ENCODE measurements at regions not wholly inside any gene's neighbourhood (a gene's known extent, or its start where the extent isn't known, plus 50 kb on each side); places are given as distances from the start of the nearest gene placed in this dataset.
"Not testable (repeated sequence)": the region's sequence is repeated elsewhere in the genome, so short reads cannot be mapped to it uniquely, and the experiment has no call there.

DNA sequence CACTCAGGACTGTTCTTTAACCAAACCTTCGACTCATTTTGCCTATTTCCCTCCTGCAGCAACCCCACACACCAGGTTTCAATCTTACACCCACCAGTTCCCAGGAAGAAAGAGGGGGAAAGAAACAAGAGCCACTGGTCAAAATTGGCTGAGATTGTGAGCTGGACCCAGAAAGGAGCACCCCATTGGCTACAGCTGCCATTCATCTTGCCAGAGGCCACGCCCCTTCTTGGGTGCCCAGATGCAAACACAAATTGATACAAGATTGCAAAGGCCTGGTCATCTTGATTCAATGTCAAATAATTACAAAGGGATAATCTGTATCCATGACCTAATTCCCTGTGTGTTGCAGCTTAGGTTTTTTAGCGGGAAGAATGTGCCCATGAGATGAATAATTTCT is 258.4 kb downstream of the LIG4 start:
- H3K27me3 Mint-ChIP-seq (ENCODE audit: low read depth) = no peaks in the 10 kb centered on the region
- H3K4me3 Mint-ChIP-seq = no peak overlapping the region
- H3K4me1 Mint-ChIP-seq (ENCODE audit: low read depth) = no peaks in the 10 kb centered on the region
- no peak overlapping the region for H3K27ac Mint-ChIP-seq
- H3K36me3 Mint-ChIP-seq (ENCODE audit: low read depth) = no peaks in the 10 kb centered on the region
- H3K9me3 Mint-ChIP-seq = peaks cover 2% of the 10 kb centered on the region

DNA sequence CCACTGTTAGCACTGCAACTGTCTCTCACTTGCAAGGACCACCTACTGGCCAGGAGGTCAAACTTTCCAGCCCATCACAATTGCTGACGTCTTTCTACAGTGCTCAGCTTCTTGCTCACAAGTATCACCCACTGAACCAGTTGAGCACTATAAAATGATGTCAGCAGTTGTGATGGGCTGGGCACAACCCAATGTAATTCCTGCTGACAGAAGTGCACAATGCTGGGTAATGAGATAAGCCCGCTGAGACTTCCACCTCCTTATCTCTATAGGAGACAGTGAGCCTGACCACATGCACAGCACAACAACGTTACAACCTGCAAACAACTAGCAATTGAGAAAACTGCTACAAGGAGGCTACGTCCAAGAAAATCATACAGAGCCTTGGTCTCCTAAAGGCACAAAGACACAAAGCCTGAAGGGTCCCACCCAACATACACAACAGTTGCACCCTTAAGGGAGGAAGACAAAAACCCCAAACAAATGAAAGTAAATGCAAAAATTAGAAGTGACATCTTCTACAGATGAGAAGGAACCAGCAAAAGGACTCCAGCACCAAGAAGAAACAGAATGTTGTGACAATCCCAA is 273.2 kb downstream of the LIG4 start:
- no peaks in the 10 kb centered on the region for H3K4me1 Mint-ChIP-seq (ENCODE audit: low read depth)

DNA sequence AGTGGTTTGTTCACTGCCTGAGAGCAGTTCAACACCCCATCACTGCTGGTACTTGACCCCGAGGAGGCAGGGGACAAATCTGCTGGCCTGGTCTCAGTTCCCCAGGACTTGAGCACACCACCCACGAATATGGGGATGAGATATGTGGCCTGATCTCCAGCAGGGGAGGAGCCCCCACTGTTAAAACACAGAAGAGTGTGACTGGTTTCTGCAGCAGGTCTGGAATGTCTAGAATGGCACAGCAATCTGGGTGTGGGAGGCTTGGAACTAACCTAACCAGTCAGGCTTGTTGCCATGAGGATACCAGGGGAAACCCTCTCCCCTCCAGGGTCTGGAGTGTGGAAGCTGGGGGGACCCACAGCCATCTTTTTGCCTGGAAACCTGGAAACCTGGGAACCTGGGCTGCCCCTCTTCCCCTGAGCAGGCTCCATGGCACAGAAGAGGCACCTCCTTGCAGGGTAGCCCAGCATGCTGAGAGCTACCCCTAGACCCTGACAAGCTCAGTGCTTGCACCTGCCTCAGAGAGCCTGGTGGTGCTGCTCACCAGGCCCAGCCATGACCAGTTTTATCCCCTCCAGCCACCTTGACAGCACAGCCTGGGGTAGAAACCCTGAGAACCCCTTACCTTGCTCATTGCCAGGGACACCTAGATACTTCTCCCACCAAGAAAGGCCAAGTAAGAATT is 273.8 kb downstream of the LIG4 start:
- Mint-ChIP-seq H3K4me3 (no peak overlapping the region), H3K27me3 (ENCODE audit: low read depth) (no peaks in the 10 kb centered on the region), H3K27ac (no peak overlapping the region), H3K4me1 (ENCODE audit: low read depth) (no peaks in the 10 kb centered on the region), H3K9me3 (peaks cover 6% of the 10 kb centered on the region), H3K36me3 (ENCODE audit: low read depth) (no peaks in the 10 kb centered on the region)

More for the DNA sequence above, 273.2 kb downstream of the LIG4 start:
- peaks cover 6% of the 10 kb centered on the region for H3K9me3 Mint-ChIP-seq
- H3K27me3 Mint-ChIP-seq (ENCODE audit: low read depth) = no peaks in the 10 kb centered on the region
- no peak overlapping the region for H3K27ac Mint-ChIP-seq
- no peaks in the 10 kb centered on the region for H3K36me3 Mint-ChIP-seq (ENCODE audit: low read depth)
- no peak overlapping the region for H3K4me3 Mint-ChIP-seq

DNA sequence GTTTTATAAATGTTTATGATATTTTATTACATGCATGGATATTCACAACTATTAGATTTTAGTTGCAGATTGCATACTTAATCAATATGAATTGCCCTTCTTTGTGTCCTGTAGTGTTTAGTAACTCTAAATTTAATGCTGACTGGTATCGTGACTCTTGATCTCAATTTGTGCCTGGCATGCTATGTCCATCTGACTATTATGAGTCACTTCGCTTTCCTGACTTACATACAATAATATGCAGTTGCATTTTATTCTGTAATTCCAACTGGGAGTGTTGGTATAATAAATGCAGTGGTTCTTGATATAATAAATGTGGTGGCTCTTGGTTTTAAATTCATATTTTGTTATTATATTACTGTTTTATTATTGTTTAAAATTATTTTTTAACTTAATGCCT is 277.5 kb downstream of the LIG4 start:
- no peak overlapping the region for H3K4me3 Mint-ChIP-seq
- H3K9me3 Mint-ChIP-seq = peaks cover 6% of the 10 kb centered on the region
- no peaks in the 10 kb centered on the region for H3K27me3 Mint-ChIP-seq (ENCODE audit: low read depth)
- no peaks in the 10 kb centered on the region for H3K4me1 Mint-ChIP-seq (ENCODE audit: low read depth)
- no peak overlapping the region for H3K27ac Mint-ChIP-seq
- no peaks in the 10 kb centered on the region for H3K36me3 Mint-ChIP-seq (ENCODE audit: low read depth)

DNA sequence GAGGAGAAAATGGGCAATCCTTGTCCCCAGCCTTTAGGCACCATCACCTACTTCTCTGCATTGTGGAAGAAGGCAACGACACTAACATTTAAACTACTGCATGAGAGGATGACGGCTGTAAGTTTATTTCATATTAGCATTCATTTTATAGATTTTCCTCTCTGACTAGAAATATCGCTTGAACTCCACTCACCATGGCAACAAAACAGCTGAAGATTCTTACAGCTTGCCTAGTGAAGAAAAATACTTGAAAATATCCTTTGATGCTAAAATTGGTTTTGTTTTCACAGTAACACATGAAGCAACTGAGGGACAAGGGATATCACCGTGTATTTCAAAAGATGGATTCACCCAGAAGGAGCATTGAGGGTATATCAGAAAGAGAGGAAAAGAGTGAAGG is 284.3 kb downstream of the LIG4 start:
- Mint-ChIP-seq H3K27ac (no peak overlapping the region), H3K27me3 (ENCODE audit: low read depth) (no peaks in the 10 kb centered on the region), H3K4me3 (no peak overlapping the region), H3K9me3 (peaks cover 13% of the 10 kb centered on the region), H3K36me3 (ENCODE audit: low read depth) (no peaks in the 10 kb centered on the region), H3K4me1 (ENCODE audit: low read depth) (no peaks in the 10 kb centered on the region)

DNA sequence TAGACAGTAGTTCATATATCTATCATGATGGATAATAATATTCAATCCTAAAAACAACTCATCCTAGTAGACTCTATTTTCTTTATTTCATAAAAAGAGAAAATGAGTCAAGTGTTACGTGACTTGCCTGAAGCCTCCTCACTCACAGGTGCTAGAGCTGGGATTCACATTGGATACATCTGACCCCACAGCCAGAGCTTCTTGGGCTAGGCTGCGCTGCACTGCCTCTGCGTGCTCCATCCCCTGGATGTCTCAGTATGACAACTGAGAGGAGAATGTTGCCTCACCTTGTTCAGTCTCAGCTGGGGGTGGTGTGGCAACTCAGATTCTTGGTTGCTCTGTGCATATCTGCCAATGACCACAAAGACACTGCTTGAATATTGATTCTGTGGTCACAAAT is 286.6 kb downstream of the LIG4 start:
- H3K4me1 Mint-ChIP-seq (ENCODE audit: low read depth) = no peaks in the 10 kb centered on the region
- H3K27ac Mint-ChIP-seq = no peak overlapping the region
- H3K27me3 Mint-ChIP-seq (ENCODE audit: low read depth) = no peaks in the 10 kb centered on the region
- no peak overlapping the region for H3K4me3 Mint-ChIP-seq
- no peaks in the 10 kb centered on the region for H3K36me3 Mint-ChIP-seq (ENCODE audit: low read depth)
- H3K9me3 Mint-ChIP-seq = peaks cover 13% of the 10 kb centered on the region

DNA sequence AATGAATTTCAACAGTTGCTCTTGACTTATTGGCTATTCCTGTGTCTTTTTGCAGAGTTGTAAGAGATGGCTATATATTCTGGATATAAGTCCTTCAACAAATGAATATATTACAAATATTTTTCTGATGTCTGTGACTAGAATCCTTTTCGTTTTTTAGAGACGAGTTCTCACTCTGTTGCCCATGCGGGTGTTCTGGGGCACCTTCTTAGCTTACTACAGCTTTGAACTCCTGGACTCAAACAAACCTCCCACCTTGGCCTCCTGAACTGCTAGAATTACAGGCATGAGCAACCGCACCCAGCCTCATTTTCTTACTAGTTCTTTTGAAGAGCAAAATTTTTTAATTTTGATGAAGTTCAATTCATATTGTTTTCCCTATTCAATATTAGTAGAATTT is 287.8 kb downstream of the LIG4 start:
- H3K27ac Mint-ChIP-seq = no peak overlapping the region
- no peak overlapping the region for H3K4me3 Mint-ChIP-seq
- no peaks in the 10 kb centered on the region for H3K4me1 Mint-ChIP-seq (ENCODE audit: low read depth)
- H3K9me3 Mint-ChIP-seq = peaks cover 13% of the 10 kb centered on the region
- no peaks in the 10 kb centered on the region for H3K36me3 Mint-ChIP-seq (ENCODE audit: low read depth)
- no peaks in the 10 kb centered on the region for H3K27me3 Mint-ChIP-seq (ENCODE audit: low read depth)

DNA sequence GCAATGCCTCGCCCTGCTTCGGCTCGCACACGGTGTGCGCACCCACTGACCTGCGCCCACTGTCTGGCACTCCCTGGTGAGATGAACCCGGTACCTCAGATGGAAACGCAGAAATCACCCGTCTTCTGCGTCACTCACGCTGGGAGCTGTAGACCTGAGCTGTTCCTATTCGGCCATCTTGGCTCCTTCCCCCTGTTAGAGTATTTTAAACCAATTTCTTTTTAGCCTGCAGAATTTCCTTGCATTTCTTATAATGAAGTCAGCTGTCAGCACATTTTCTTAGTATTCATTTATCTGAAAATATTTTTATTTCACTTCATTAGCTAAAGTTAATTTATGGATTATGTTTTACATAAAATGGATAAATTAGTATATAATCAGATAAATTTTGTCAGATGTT is 288.8 kb downstream of the LIG4 start:
- H3K27me3 Mint-ChIP-seq (ENCODE audit: low read depth); H3K4me1 Mint-ChIP-seq (ENCODE audit: low read depth); H3K4me3 Mint-ChIP-seq; H3K36me3 Mint-ChIP-seq (ENCODE audit: low read depth); H3K9me3 Mint-ChIP-seq; H3K27ac Mint-ChIP-seq: not testable (repeated sequence)

DNA sequence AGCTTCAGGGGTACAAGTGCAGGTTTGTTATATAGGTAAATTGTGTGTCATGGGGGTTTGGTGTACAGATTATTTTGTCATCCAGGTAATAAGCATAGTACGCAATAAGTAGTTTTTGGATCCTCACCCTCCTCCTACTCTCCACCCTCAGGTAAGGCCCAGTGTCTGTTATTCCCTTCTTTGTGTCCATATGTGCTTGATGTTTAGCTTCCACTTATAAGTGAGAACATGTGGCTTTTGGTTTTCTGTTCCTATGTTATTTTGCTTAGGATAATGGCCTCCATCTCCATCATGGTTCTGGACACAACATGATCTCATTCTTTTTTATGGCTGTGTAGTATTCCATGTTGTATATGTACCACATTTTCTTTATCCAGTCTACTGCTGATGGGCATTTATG is 298.4 kb downstream of the LIG4 start:
- not testable (repeated sequence) for H3K27ac Mint-ChIP-seq; H3K27me3 Mint-ChIP-seq (ENCODE audit: low read depth); H3K36me3 Mint-ChIP-seq (ENCODE audit: low read depth); H3K4me3 Mint-ChIP-seq; H3K9me3 Mint-ChIP-seq; H3K4me1 Mint-ChIP-seq (ENCODE audit: low read depth)

DNA sequence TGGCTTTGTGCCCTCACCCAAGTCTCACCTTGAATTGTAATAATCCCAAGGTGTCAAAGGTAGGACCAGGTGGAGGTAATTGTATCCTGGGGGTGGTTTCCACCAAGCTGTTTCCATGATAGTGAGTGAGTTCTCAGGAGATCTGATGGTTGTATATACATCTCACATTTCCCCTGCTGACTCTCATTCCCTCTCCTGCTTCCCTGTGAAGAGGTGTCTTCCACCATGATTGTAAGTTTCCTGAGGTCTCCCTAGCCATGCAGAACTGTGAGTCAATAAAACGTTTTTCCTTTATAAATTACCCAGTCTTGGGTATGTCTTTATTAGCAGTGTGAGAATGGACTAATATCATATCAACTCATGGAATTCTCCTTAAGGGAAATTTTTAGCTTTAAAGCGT is 302.6 kb downstream of the LIG4 start:
- no peaks in the 10 kb centered on the region for H3K27me3 Mint-ChIP-seq (ENCODE audit: low read depth)
- H3K27ac Mint-ChIP-seq = no peak overlapping the region
- no peaks in the 10 kb centered on the region for H3K36me3 Mint-ChIP-seq (ENCODE audit: low read depth)
- no peak overlapping the region for H3K4me3 Mint-ChIP-seq
- no peaks in the 10 kb centered on the region for H3K4me1 Mint-ChIP-seq (ENCODE audit: low read depth)
- peaks cover 9% of the 10 kb centered on the region for H3K9me3 Mint-ChIP-seq

DNA sequence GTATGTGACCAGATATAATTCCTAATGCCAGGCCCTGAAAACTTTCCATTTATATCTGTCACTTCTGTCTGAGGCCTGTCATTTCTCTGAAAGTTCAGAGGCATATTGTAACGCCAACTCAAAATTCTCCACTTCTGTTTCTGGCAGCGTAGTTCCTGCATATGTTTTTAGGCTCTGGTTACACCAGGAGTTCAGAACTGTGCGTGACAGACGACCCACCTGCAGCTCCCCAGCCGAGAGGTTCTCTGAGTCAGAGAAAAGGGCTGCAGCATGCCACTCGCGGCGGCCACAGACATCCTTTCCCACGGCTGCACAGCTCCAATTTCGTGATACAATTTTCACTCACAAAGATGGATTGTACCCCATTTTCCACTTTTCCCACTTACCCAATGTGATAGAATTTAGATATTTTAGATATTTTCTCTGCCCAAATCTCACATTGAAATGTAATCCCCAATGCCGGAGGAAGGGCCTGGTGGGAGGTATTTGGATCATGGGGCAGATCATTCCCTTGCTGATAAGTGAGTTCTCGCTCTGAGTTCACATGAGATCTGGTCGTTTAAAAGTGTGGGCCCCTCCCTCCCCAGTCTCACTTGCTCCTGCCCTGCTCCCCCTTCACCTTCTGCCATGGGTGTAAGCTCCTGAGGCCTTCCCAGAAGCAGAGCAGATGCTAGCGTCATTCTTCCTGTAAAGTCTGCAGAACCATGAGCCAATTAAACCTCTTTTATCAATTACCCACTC is 308.1 kb downstream of the LIG4 start:
- no peaks in the 10 kb centered on the region for H3K36me3 Mint-ChIP-seq (ENCODE audit: low read depth)
- H3K27ac Mint-ChIP-seq = no peak overlapping the region
- peaks cover 9% of the 10 kb centered on the region for H3K9me3 Mint-ChIP-seq
- no peaks in the 10 kb centered on the region for H3K4me1 Mint-ChIP-seq (ENCODE audit: low read depth)
- H3K27me3 Mint-ChIP-seq (ENCODE audit: low read depth) = no peaks in the 10 kb centered on the region
- H3K4me3 Mint-ChIP-seq = no peak overlapping the region

DNA sequence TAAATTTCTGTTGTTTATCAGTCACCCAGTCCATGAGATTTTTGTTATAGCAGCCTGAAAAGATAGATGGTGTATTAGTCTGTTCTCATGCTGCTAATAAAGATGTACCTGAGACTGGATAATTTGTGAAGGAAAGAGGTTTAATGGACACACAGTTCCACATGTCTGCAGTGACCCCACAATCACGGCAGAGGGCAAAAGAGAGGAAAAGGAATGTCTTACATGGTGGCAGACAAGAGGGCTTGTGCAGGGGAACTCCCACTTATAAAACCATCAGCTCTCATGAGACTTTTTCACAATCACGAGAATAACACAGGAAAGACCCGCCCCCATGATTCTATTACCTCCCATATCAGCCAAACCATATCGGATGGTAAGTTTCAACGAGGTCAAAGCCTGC is 309.2 kb downstream of the LIG4 start:
- H3K9me3 Mint-ChIP-seq = peaks cover 4% of the 10 kb centered on the region

DNA sequence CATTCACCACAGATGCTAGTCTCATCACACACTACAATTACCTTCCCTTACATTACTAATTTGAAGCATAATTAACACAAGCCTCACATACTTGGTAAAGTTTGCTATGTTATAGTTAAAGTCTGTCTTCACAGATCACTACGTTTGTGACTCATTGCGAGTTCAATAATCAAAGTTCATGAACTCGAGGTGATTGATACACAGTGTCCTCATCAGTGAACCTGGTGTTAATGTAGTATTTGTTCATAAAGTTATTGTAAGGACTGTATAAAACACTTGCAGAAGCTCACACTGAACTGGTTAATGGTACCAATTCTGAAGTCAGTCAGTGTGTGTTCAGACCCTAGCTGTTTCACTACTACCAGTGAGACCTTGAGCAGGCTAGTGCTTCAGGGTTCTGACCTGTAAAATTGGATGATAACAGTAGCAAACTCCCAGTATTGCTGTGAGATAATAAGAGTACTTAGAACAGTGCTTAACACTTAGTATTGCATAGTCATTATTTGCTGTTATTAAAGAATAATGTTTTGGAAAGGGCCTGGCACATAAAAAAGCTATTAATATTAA is 313.3 kb downstream of the LIG4 start:
- H3K36me3 Mint-ChIP-seq (ENCODE audit: low read depth) = no peaks in the 10 kb centered on the region
- H3K27me3 Mint-ChIP-seq (ENCODE audit: low read depth) = no peaks in the 10 kb centered on the region
- H3K4me3 Mint-ChIP-seq = no peak overlapping the region
- no peaks in the 10 kb centered on the region for H3K9me3 Mint-ChIP-seq
- H3K27ac Mint-ChIP-seq = no peak overlapping the region
- H3K4me1 Mint-ChIP-seq (ENCODE audit: low read depth) = no peaks in the 10 kb centered on the region

More for the DNA sequence above, 309.2 kb downstream of the LIG4 start:
- H3K27ac Mint-ChIP-seq = no peak overlapping the region
- H3K4me3 Mint-ChIP-seq = no peak overlapping the region
- H3K4me1 Mint-ChIP-seq (ENCODE audit: low read depth) = no peaks in the 10 kb centered on the region
- no peaks in the 10 kb centered on the region for H3K36me3 Mint-ChIP-seq (ENCODE audit: low read depth)
- no peaks in the 10 kb centered on the region for H3K27me3 Mint-ChIP-seq (ENCODE audit: low read depth)

DNA sequence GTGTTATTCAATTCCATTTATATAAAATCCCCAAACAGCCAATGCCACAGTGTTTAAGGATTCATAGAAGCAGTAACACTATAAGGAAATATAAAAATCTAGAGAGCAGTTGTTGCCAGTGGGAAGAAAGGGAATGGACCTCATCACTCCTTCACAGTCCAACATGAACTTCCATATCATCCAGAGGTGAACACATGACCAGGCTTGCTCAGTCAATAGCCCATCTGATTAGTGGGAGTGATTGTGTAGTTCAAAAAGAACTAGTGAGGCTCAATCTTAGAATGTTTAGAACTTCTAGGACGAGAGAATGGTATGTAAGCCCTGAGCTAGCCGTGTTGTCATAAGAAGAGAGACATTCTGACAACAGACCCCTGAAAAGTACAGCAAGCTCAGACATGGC is 314.1 kb downstream of the LIG4 start:
- Mint-ChIP-seq H3K27ac (no peak overlapping the region), H3K4me3 (no peak overlapping the region), H3K27me3 (ENCODE audit: low read depth) (no peaks in the 10 kb centered on the region), H3K9me3 (no peaks in the 10 kb centered on the region), H3K36me3 (ENCODE audit: low read depth) (no peaks in the 10 kb centered on the region), H3K4me1 (ENCODE audit: low read depth) (no peaks in the 10 kb centered on the region)

DNA sequence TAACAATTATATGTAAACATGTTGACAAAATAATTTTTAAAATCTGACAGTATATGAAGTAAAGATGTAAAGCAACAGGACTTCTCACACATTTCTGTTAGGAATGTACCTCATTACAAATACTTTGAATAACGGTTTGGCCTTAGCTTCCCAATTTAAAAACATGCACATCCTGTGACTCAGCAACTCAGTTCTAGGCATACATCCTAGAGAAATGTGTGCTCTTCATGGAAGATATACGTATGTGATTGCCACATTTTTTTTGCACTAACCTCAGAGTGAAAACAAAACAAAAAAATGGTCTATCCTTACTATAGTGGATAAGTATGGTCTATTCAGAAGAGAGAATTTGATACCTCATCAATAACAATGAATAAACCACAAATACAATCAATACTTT is 314.6 kb downstream of the LIG4 start:
- Mint-ChIP-seq H3K27ac (no peak overlapping the region), H3K27me3 (ENCODE audit: low read depth) (no peaks in the 10 kb centered on the region), H3K4me1 (ENCODE audit: low read depth) (no peaks in the 10 kb centered on the region), H3K9me3 (no peaks in the 10 kb centered on the region), H3K4me3 (no peak overlapping the region), H3K36me3 (ENCODE audit: low read depth) (no peaks in the 10 kb centered on the region)

Measured in T-helper 1 cell treated with Interleukin-12 subunit alpha and Interleukin-12 subunit beta and Interleukin-4 antibody, amounts not matched to agents 30 μg/mL and 1 μg/mL, for 36 hours (primary cell).